ENCODE measurements at regions not wholly inside any gene's neighbourhood (a gene's known extent, or its start where the extent isn't known, plus 50 kb on each side); places are given as distances from the start of the nearest gene placed in this dataset.

DNA sequence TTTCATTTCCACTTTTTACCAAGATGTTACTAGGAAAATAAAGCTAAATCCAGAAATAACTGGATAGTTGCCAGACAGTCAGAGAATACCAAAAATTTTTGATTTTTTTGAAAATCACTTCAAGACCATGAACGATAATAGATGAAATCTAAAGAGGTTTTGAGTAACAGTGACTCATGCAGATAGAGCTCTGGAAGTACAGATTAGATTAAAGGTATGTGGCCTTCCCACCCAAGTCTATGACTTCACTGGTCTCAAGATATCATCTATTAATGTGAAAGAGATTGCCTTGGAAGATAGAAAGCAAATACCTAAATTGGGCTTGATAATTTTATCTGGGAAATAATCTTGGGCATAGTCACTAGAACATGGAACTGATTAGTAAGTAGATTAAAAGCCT lies 415.9 kb downstream of the METTL15 start:
- TF ChIP-seq EZH2phosphoT487 (IDR thresholded peaks at IDR 0.05; ENCODE audit: borderline replicate concordance, low read depth) = no peak
- TF ChIP-seq, protein P1, sequence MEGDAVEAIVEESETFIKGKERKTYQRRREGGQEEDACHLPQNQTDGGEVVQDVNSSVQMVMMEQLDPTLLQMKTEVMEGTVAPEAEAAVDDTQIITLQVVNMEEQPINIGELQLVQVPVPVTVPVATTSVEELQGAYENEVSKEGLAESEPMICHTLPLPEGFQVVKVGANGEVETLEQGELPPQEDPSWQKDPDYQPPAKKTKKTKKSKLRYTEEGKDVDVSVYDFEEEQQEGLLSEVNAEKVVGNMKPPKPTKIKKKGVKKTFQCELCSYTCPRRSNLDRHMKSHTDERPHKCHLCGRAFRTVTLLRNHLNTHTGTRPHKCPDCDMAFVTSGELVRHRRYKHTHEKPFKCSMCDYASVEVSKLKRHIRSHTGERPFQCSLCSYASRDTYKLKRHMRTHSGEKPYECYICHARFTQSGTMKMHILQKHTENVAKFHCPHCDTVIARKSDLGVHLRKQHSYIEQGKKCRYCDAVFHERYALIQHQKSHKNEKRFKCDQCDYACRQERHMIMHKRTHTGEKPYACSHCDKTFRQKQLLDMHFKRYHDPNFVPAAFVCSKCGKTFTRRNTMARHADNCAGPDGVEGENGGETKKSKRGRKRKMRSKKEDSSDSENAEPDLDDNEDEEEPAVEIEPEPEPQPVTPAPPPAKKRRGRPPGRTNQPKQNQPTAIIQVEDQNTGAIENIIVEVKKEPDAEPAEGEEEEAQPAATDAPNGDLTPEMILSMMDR (IDR thresholded peaks at IDR 0.05) = no peak
- TF ChIP-seq, protein P2, sequence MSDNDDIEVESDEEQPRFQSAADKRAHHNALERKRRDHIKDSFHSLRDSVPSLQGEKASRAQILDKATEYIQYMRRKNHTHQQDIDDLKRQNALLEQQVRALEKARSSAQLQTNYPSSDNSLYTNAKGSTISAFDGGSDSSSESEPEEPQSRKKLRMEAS (IDR thresholded peaks at IDR 0.05; ENCODE audit: low read depth) = no peak
- TF ChIP-seq, protein P3, sequence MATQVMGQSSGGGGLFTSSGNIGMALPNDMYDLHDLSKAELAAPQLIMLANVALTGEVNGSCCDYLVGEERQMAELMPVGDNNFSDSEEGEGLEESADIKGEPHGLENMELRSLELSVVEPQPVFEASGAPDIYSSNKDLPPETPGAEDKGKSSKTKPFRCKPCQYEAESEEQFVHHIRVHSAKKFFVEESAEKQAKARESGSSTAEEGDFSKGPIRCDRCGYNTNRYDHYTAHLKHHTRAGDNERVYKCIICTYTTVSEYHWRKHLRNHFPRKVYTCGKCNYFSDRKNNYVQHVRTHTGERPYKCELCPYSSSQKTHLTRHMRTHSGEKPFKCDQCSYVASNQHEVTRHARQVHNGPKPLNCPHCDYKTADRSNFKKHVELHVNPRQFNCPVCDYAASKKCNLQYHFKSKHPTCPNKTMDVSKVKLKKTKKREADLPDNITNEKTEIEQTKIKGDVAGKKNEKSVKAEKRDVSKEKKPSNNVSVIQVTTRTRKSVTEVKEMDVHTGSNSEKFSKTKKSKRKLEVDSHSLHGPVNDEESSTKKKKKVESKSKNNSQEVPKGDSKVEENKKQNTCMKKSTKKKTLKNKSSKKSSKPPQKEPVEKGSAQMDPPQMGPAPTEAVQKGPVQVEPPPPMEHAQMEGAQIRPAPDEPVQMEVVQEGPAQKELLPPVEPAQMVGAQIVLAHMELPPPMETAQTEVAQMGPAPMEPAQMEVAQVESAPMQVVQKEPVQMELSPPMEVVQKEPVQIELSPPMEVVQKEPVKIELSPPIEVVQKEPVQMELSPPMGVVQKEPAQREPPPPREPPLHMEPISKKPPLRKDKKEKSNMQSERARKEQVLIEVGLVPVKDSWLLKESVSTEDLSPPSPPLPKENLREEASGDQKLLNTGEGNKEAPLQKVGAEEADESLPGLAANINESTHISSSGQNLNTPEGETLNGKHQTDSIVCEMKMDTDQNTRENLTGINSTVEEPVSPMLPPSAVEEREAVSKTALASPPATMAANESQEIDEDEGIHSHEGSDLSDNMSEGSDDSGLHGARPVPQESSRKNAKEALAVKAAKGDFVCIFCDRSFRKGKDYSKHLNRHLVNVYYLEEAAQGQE (IDR thresholded peaks at IDR 0.05; ENCODE audit: low read depth, low read length) = no peak
- TF ChIP-seq MXI1 (IDR thresholded peaks at IDR 0.05; ENCODE audit: low read depth, low read length) = no peak
- no peak for TF ChIP-seq RAD21 (IDR thresholded peaks at IDR 0.05; ENCODE audit: low read length)
- TF ChIP-seq FOXJ3 (CRISPR knock-in tag; IDR thresholded peaks at IDR 0.05) = no peak
- peak; percentile 68 for TF ChIP-seq NFIC (IDR thresholded peaks at IDR 0.05; ENCODE audit: borderline replicate concordance)
